KMS-11 (cell line): ENCODE measurements at regions not wholly inside any gene's neighbourhood (a gene's known extent, or its start where the extent isn't known, plus 50 kb on each side); places are given as distances from the start of the nearest gene placed in this dataset.

ENCODE experiments used
- H2AFZ ChIP-seq: fragments of 200-600 bp; sonication (generic); 2 replicates; pipeline ENCODE4 v1.6.1; 2016; ENCODE audit warnings: antibody characterized with exemption, mixed run types, low read depth
- H3K27ac ChIP-seq: fragments of 200-600 bp; sonication (generic); 2 replicates; pipeline ENCODE4 v1.6.1; 2016; ENCODE audit warnings: mild to moderate bottlenecking, mixed run types
- H3K27me3 ChIP-seq: fragments of 200-600 bp; sonication (generic); 2 replicates; pipeline ENCODE4 v1.6.1; 2017; ENCODE audit warnings: mild to moderate bottlenecking, low read depth, mixed run types, moderate library complexity; ENCODE audit not compliant: insufficient read depth
- H3K36me3 ChIP-seq: fragments of 200-600 bp; sonication (generic); 2 replicates; pipeline ENCODE4 v1.6.1; 2017; ENCODE audit warnings: mild to moderate bottlenecking, mixed run types; ENCODE audit not compliant: insufficient read depth
- H3K4me1 ChIP-seq: fragments of 200-600 bp; sonication (generic); 2 replicates; pipeline ENCODE4 v1.6.1; 2016; ENCODE audit warnings: mild to moderate bottlenecking, low read depth, mixed run types; ENCODE audit not compliant: poor library complexity, severe bottlenecking
- H3K4me2 ChIP-seq: fragments of 200-600 bp; sonication (generic); 2 replicates; pipeline ENCODE4 v1.7.0; 2016; ENCODE audit warnings: mild to moderate bottlenecking, mixed run types
- H3K4me3 ChIP-seq: fragments of 200-600 bp; sonication (generic); IDR thresholded peaks from 2 replicates; pipeline ENCODE4 v1.6.1; 2017; ENCODE audit warnings: low read depth, low read length, mixed read lengths; ENCODE audit not compliant: insufficient read depth
- H3K79me2 ChIP-seq: fragments of 200-600 bp; sonication (generic); 2 replicates; pipeline ENCODE4 v1.6.1; 2016; ENCODE audit warnings: low read depth, mixed run types; ENCODE audit not compliant: insufficient read depth
- H3K9ac ChIP-seq: fragments of 200-600 bp; sonication (generic); 2 replicates; pipeline ENCODE4 v1.6.1; 2016; ENCODE audit warnings: mild to moderate bottlenecking, mixed run types
- H4K20me1 ChIP-seq: fragments of 200-600 bp; sonication (generic); 2 replicates; pipeline ENCODE4 v1.6.1; 2016; ENCODE audit warnings: mild to moderate bottlenecking, mixed run types; ENCODE audit not compliant: insufficient read depth
- TF ChIP-seq, protein P1 (sequence below): fragments of 200-600 bp; sonication (generic); conservative IDR thresholded peaks from 2 replicates; pipeline ENCODE4 v1.6.1; 2017; ENCODE audit warnings: low read depth, mild to moderate bottlenecking, antibody characterized with exemption, low read length, moderate library complexity, mixed read lengths

DNA sequence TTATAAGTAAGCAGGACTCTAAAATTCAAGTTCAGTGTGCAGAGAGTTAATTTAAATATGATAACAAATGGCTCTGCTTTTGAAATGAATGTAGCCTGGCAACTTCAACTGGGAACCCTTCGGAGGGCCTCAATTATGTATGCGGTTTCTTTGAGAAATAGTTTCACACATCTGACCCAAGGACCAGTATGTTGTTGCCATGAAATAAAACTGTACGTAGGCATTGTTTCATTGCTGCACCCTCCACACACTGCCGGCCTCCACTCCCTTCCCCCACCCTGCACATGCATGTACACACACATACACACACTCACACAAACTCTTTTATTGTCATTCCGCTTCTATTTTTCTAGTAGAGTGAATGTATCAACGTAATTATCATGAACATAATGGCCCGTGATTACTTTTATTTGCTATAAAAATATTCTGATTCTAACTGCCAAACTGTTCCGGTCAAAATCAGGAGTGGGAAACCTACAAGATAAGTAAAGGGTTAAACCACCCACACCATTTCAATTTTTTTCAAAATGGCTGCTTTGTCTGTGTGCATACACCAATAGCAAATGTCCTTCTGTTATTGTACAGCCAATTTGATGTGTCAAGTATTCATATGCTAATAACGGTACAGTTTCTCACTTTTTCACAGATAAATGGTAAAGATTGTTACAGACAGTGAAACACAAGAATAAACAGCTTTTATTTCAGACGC lies 215.5 kb upstream of the TMEM161B start:
- H3K27ac ChIP-seq, result no peak overlapping the region
- no peak overlapping the region for H3K4me3 ChIP-seq
- no peaks in the 10 kb centered on the region for H3K4me1 ChIP-seq
- no peaks in the 10 kb centered on the region for H3K79me2 ChIP-seq
- no peak overlapping the region for H2AFZ ChIP-seq
- no peaks in the 10 kb centered on the region for H3K27me3 ChIP-seq
- no peak overlapping the region for H3K4me2 ChIP-seq
- TF ChIP-seq, protein P1, sequence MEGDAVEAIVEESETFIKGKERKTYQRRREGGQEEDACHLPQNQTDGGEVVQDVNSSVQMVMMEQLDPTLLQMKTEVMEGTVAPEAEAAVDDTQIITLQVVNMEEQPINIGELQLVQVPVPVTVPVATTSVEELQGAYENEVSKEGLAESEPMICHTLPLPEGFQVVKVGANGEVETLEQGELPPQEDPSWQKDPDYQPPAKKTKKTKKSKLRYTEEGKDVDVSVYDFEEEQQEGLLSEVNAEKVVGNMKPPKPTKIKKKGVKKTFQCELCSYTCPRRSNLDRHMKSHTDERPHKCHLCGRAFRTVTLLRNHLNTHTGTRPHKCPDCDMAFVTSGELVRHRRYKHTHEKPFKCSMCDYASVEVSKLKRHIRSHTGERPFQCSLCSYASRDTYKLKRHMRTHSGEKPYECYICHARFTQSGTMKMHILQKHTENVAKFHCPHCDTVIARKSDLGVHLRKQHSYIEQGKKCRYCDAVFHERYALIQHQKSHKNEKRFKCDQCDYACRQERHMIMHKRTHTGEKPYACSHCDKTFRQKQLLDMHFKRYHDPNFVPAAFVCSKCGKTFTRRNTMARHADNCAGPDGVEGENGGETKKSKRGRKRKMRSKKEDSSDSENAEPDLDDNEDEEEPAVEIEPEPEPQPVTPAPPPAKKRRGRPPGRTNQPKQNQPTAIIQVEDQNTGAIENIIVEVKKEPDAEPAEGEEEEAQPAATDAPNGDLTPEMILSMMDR, result no peak
- H4K20me1 ChIP-seq, result no peaks in the 10 kb centered on the region
- H3K36me3 ChIP-seq, result no peaks in the 10 kb centered on the region
- H3K9ac ChIP-seq, result no peak overlapping the region

- Histone ChIP-seq H3K9ac (no peak overlapping the region), H3K27me3 (no peaks in the 10 kb centered on the region), H4K20me1 (no peaks in the 10 kb centered on the region), H3K27ac (no peak overlapping the region), H3K4me2 (no peak overlapping the region), H3K4me1 (no peaks in the 10 kb centered on the region), H2AFZ (no peak overlapping the region), H3K4me3 (no peak overlapping the region), H3K36me3 (no peaks in the 10 kb centered on the region), H3K79me2 (no peaks in the 10 kb centered on the region)
- TF ChIP-seq, protein P1, result no peak
Observed at GRCh38 chr5:88480801-88481499, 212.3 kb upstream of the TMEM161B start.

DNA sequence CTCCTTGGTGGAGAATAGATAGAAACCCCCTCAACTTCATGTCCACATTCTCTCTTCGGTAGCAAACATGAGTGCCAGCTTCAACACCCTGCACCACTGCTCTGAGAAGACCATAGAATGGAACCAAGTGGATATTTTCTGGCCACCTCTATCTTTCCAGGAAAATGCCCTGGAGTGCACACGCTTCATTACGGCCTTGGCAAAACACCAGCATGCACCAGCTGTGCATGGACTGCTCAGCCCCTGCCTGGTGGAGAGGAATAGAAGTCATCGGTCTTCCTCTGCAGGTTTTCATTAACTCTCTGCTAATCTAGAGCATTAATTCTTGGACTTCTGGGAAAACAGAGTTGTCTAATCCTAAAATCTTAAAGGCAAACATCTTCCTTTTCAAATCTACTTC lies 211.6 kb upstream of the TMEM161B start:
- Histone ChIP-seq H3K9ac (no peak overlapping the region), H3K4me3 (no peak overlapping the region), H3K4me2 (no peak overlapping the region), H4K20me1 (no peaks in the 10 kb centered on the region), H3K79me2 (no peaks in the 10 kb centered on the region), H3K27ac (no peak overlapping the region), H3K36me3 (no peaks in the 10 kb centered on the region), H2AFZ (no peak overlapping the region), H3K27me3 (no peaks in the 10 kb centered on the region), H3K4me1 (no peaks in the 10 kb centered on the region)
- TF ChIP-seq, protein P1, result no peak

GRCh38 chr5:88474574-88474973 lies 205.9 kb upstream of the TMEM161B start:
- no peaks in the 10 kb centered on the region for H3K79me2 ChIP-seq
- no peak overlapping the region for H2AFZ ChIP-seq
- TF ChIP-seq, protein P1, result no peak
- H3K4me1 ChIP-seq, result no peaks in the 10 kb centered on the region
- no peak overlapping the region for H3K9ac ChIP-seq
- no peaks in the 10 kb centered on the region for H3K27me3 ChIP-seq
- no peak overlapping the region for H3K4me3 ChIP-seq
- no peak overlapping the region for H3K4me2 ChIP-seq
- no peaks in the 10 kb centered on the region for H3K36me3 ChIP-seq
- H3K27ac ChIP-seq, result no peak overlapping the region
- H4K20me1 ChIP-seq, result no peaks in the 10 kb centered on the region
